PC-9 (cell line): ENCODE measurements at regions not wholly inside any gene's neighbourhood (a gene's known extent, or its start where the extent isn't known, plus 50 kb on each side); places are given as distances from the start of the nearest gene placed in this dataset.
A peak's percentile ranks its signal among the peaks of the same experiment; 100 is the strongest.

Source experiments
- BruUV-seq: library from RNA; stranded (reverse); fragments of 400-500 nt; replicated peaks from 2 replicates; lab custom pipeline; 2021; lab: Mats Ljungman, UMichigan
- CTCF ChIA-PET: fragments of 300-600 bp; sonication (Branson Sonifier 250); formaldehyde crosslinking; loops from one replicate; lab custom pipeline; 2022; ENCODE audit warnings: antibody characterized with exemption; lab: Charles Lee
- POLR2A ChIA-PET: fragments of 300-600 bp; sonication (Branson Sonifier 250); formaldehyde crosslinking; loops from one replicate; lab custom pipeline; 2022; ENCODE audit warnings: antibody characterized with exemption; ENCODE audit not compliant: unreplicated experiment; lab: Charles Lee
- DNase-seq, 2 experiments: peaks; one replicate each; pipeline versions ENCODE4 v3.0.0 to v3.0.0-alpha.2; 2015 to 2022; ENCODE audit warnings: mixed read lengths in 1 of 2
- H2AFZ ChIP-seq: fragments of 200-600 bp; sonication (generic); 2 replicates; pipeline ENCODE4 v1.8.1; 2017; ENCODE audit warnings: antibody characterized with exemption
- H3F3A ChIP-seq: fragments of 200-600 bp; sonication (generic); 2 replicates; pipeline ENCODE4 v1.8.1; 2017; ENCODE audit warnings: antibody characterized with exemption, mild to moderate bottlenecking, low read depth; ENCODE audit not compliant: insufficient read depth
- H3K27ac ChIP-seq: fragments of 200-600 bp; sonication (generic); 2 replicates; pipeline ENCODE4 v1.6.1; 2016; ENCODE audit warnings: mixed run types
- H3K27me3 ChIP-seq: fragments of 200-600 bp; sonication (generic); 2 replicates; pipeline ENCODE4 v1.6.1; 2016; ENCODE audit warnings: low read depth, mixed run types; ENCODE audit not compliant: insufficient read depth
- H3K36me3 ChIP-seq: fragments of 200-600 bp; sonication (generic); 2 replicates; pipeline ENCODE4 v1.6.1; 2016; ENCODE audit warnings: low read depth, mixed run types
- H3K4me1 ChIP-seq: fragments of 200-600 bp; sonication (generic); replicated peaks from 2 replicates; pipeline ENCODE4 v1.6.1; 2016; ENCODE audit warnings: mixed run types; ENCODE audit not compliant: insufficient read depth
- H3K4me2 ChIP-seq: fragments of 200-600 bp; sonication (generic); 2 replicates; pipeline ENCODE4 v1.6.1; 2017; ENCODE audit warnings: mixed run types
- H3K4me3 ChIP-seq: fragments of 200-600 bp; sonication (generic); 2 replicates; pipeline ENCODE4 v1.6.1; 2016; ENCODE audit warnings: mixed run types
- H3K79me2 ChIP-seq: fragments of 200-600 bp; sonication (generic); 2 replicates; pipeline ENCODE4 v1.6.1; 2017; ENCODE audit warnings: low read depth, mixed run types
- H3K9me2 ChIP-seq: fragments of 200-600 bp; sonication (generic); 2 replicates; pipeline ENCODE4 v1.8.1; 2017; ENCODE audit warnings: mild to moderate bottlenecking; ENCODE audit not compliant: insufficient read depth
- H3K9me3 ChIP-seq: fragments of 200-600 bp; sonication (generic); 2 replicates; pipeline ENCODE4 v1.8.1; 2016; ENCODE audit warnings: low read depth; ENCODE audit not compliant: insufficient read depth
- H4K20me1 ChIP-seq: fragments of 200-600 bp; sonication (generic); 2 replicates; pipeline ENCODE4 v1.8.1; 2017; ENCODE audit not compliant: insufficient read depth
- CTCF ChIP-seq: fragments of 200-600 bp; sonication (generic); conservative IDR thresholded peaks from 2 replicates; pipeline ENCODE4 v1.6.1; 2017; ENCODE audit warnings: mixed run types, antibody characterized with exemption, mild to moderate bottlenecking, moderate library complexity
- EZH2 ChIP-seq: fragments of 200-600 bp; sonication (generic); IDR thresholded peaks from 2 replicates; pipeline ENCODE4 v1.8.0; 2017; ENCODE audit warnings: antibody characterized with exemption, low read depth
- intact Hi-C: fragments of 100-400 bp; cut with micrococcal nuclease; formaldehyde crosslinking; loops from one replicate; pipeline ENCODE4 v1.10.0; 2022; ENCODE audit not compliant: unreplicated experiment

DNA sequence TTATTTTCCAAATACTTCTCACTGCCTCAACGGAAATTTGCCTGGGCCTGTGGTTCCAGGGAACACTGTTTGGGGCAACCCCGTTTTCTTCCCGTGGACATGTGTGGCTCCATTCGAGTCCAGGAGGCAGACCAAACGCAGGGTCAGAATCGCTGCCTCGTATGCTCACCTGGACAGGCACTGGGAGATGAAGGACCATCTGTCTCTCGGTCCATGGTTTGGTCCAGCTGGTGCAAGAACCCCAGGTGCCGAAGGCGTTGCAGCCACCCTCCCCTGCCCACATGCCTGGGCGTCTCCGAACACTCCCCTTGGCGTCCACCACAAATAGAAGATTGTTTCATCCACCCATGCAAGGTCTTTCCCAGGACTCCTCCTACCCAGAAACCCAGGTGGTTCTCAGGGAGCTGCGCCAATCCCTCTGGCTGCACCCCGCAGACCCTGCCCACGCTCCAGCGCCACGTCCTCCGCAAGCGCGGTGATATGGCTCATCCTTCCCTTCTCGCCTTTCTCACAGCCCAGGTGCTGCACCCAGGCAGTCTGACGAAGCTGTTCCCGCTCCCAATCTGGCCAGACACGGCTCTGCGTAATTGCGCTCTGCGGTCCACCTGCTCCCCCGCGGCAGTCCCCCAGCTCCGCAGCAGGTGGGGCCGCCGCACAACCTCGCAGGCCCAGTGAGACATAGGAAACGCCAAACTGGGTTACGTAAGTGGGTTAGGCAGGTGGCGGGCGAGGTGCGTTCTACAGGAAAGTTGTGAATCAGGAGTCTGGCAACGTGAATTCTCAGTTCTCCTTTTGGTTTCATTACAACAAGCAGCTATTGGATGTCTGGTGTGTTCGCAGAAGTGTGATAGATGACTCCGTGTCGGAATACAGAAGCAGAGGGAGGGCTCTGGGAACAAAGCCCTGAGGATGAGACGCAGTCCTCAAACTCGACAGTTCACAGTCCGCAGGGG, 146.2 kb upstream of the ECI2 start:
- Histone ChIP-seq H3K27me3 (no peaks in the 10 kb centered on the region), H3F3A (peaks cover 3% of the 10 kb centered on the region; the same call in 1 of the 2 replicates), H2AFZ (peak overlapping the region; percentile 80), H3K4me3 (peak overlapping the region; percentile 54), H3K79me2 (no peaks in the 10 kb centered on the region), H3K36me3 (no peaks in the 10 kb centered on the region), H3K27ac (no peak overlapping the region), H3K9me3 (no peaks in the 10 kb centered on the region), H4K20me1 (no peaks in the 10 kb centered on the region), H3K9me2 (no peaks in the 10 kb centered on the region), H3K4me1 (peaks cover 17% of the 10 kb centered on the region), H3K4me2 (peak overlapping the region; percentile 87)
- CTCF ChIA-PET, result interaction anchor here (0.6 kb wide), 1 partner anchor 169 kb away, joined by 3 read pairs; no protein-coding TSS in a partner anchor
- DNase-seq, result peak; percentile 70 to 80
- intact Hi-C loops, result loop anchor here (1.0 to 10.0 kb wide), 3 partner anchors 31 to 453 kb away; no protein-coding TSS in a partner anchor
- TF ChIP-seq CTCF, result peak; percentile 51
- no peak for TF ChIP-seq EZH2
- POLR2A ChIA-PET, result interaction anchor here (0.5 to 1.0 kb wide), 5 partner anchors 28 to 121 kb away, joined by 3 to 23 read pairs (median 4); no protein-coding TSS in a partner anchor
- BruUV-seq, result TSS peak; percentile 84

GRCh38 chr6:4280707-4281106, 145.3 kb upstream of the ECI2 start:
- CTCF ChIA-PET, result interaction anchor here (0.6 kb wide), 2 partner anchors 64 to 496 kb away, joined by 3 to 7 read pairs; partner anchors contain the start of gene CDYL
- POLR2A ChIA-PET, result interaction anchor here (0.6 to 0.9 kb wide), 4 partner anchors 78 to 1156 kb away, joined by 3 to 9 read pairs (median 3); no protein-coding TSS in a partner anchor
- H3K4me1 ChIP-seq, result peaks cover 17% of the 10 kb centered on the region
- BruUV-seq, result no TSS peak
- no peak overlapping the region for H3K4me3 ChIP-seq
- TF ChIP-seq CTCF (no peak), EZH2 (no peak)
- intact Hi-C loops, result loop anchor here (1.0 to 10.0 kb wide), 4 partner anchors 23 to 454 kb away; no protein-coding TSS in a partner anchor
- H3F3A ChIP-seq, result peaks cover 3% of the 10 kb centered on the region; the same call in 1 of the 2 replicates
- H3K4me2 ChIP-seq, result peak overlapping the region; percentile 87
- no peaks in the 10 kb centered on the region for H3K9me3 ChIP-seq
- peak; percentile 78 to 81 for DNase-seq
- no peaks in the 10 kb centered on the region for H3K27me3 ChIP-seq
- no peak overlapping the region for H2AFZ ChIP-seq
- H3K36me3 ChIP-seq, result no peaks in the 10 kb centered on the region
- H3K27ac ChIP-seq, result no peak overlapping the region
- H3K79me2 ChIP-seq, result no peaks in the 10 kb centered on the region
- no peaks in the 10 kb centered on the region for H3K9me2 ChIP-seq
- H4K20me1 ChIP-seq, result no peaks in the 10 kb centered on the region

- no peaks in the 10 kb centered on the region for H4K20me1 ChIP-seq
- H3K4me2 ChIP-seq, result peak overlapping the region; percentile 87; the same call in 1 of the 2 replicates
- H3K79me2 ChIP-seq, result no peaks in the 10 kb centered on the region
- no peak overlapping the region for H3K27ac ChIP-seq
- no peak overlapping the region for H3K4me3 ChIP-seq
- H3K36me3 ChIP-seq, result no peaks in the 10 kb centered on the region
- H3K4me1 ChIP-seq, result peaks cover 17% of the 10 kb centered on the region
- BruUV-seq, result no TSS peak
- H3K9me2 ChIP-seq, result no peaks in the 10 kb centered on the region
- peaks cover 3% of the 10 kb centered on the region; the same call in 1 of the 2 replicates for H3F3A ChIP-seq
- intact Hi-C loops, result loop anchor here (1.0 to 10.0 kb wide), 3 partner anchors 23 to 455 kb away; no protein-coding TSS in a partner anchor
- no peak for DNase-seq
- H2AFZ ChIP-seq, result no peak overlapping the region
- no peaks in the 10 kb centered on the region for H3K9me3 ChIP-seq
- TF ChIP-seq EZH2, result no peak
- TF ChIP-seq CTCF, result no peak
- ChIA-PET POLR2A (no interaction called here), CTCF (interaction anchor here (0.6 kb wide), 1 partner anchor 65 kb away, joined by 7 read pairs; no protein-coding TSS in a partner anchor)
- H3K27me3 ChIP-seq, result no peaks in the 10 kb centered on the region
Observed at GRCh38 chr6:4280031-4280430, 144.7 kb upstream of the ECI2 start.
